Caco-2 (cell line): ENCODE measurements at regions not wholly inside any gene's neighbourhood (a gene's known extent, or its start where the extent isn't known, plus 50 kb on each side); places are given as distances from the start of the nearest gene placed in this dataset.

Experiments used
- BruUV-seq: library from RNA; stranded (reverse); fragments of 400-500 nt; replicated peaks from 2 replicates; lab custom pipeline; 2021; lab: Mats Ljungman, UMichigan
- CTCF ChIA-PET: fragments of 300-600 bp; sonication (Branson Sonifier 250); formaldehyde crosslinking; loops from one replicate; lab custom pipeline; 2022; ENCODE audit warnings: antibody characterized with exemption; lab: Charles Lee
- POLR2A ChIA-PET: fragments of 300-600 bp; sonication (Branson Sonifier 250); formaldehyde crosslinking; loops from one replicate; lab custom pipeline; 2022; ENCODE audit warnings: antibody characterized with exemption; lab: Charles Lee
- DNase-seq, 2 experiments: peaks; one replicate each; pipeline versions ENCODE4 v3.0.0 to v3.0.0-alpha.2; 2020 to 2022
- H3K27me3 ChIP-seq: replicated peaks from 2 replicates; pipeline ENCODE4 v1.6.0; 2011; ENCODE audit warnings: low read length; ENCODE audit not compliant: control insufficient read depth, insufficient read depth
- H3K36me3 ChIP-seq: 2 replicates; pipeline ENCODE4 v1.5.1; 2011; ENCODE audit warnings: low read length; ENCODE audit not compliant: control insufficient read depth, insufficient read depth
- H3K4me1 ChIP-seq: fragments of 250-450 bp; sonication (Bioruptor Pico); 2 replicates; pipeline ENCODE4 v1.5.1; 2020; ENCODE audit warnings: mild to moderate bottlenecking
- H3K4me3 ChIP-seq: 2 replicates; pipeline ENCODE4 v1.5.1; 2011; ENCODE audit warnings: low read depth, mild to moderate bottlenecking, control low read depth, low read length
- H3K9me3 ChIP-seq: fragments of 250-450 bp; sonication (Bioruptor Pico); 2 replicates; pipeline ENCODE4 v1.5.1; 2020; ENCODE audit warnings: mild to moderate bottlenecking, moderate library complexity
- H3K27ac Mint-ChIP-seq: one replicate; pipeline ENCODE4 v1.8.0; 2022; ENCODE audit warnings: mixed read lengths; ENCODE audit not compliant: unreplicated experiment
- H3K27me3 Mint-ChIP-seq: one replicate; pipeline ENCODE4 v1.8.0; 2022; ENCODE audit warnings: mixed read lengths; ENCODE audit not compliant: insufficient read depth, unreplicated experiment
- H3K36me3 Mint-ChIP-seq: one replicate; pipeline ENCODE4 v1.8.0; 2022; ENCODE audit warnings: mild to moderate bottlenecking, mixed read lengths; ENCODE audit not compliant: insufficient read depth, unreplicated experiment
- H3K4me1 Mint-ChIP-seq: one replicate; pipeline ENCODE4 v1.8.0; 2022; ENCODE audit warnings: low read depth, mixed read lengths; ENCODE audit not compliant: unreplicated experiment
- H3K4me3 Mint-ChIP-seq: one replicate; pipeline ENCODE4 v1.8.0; 2022; ENCODE audit warnings: mild to moderate bottlenecking, moderate library complexity, mixed read lengths; ENCODE audit not compliant: unreplicated experiment
- H3K9me3 Mint-ChIP-seq: one replicate; pipeline ENCODE4 v1.8.0; 2022; ENCODE audit warnings: mixed read lengths; ENCODE audit not compliant: unreplicated experiment
- intact Hi-C: fragments of 100-400 bp; cut with micrococcal nuclease; formaldehyde crosslinking; loops from one replicate; pipeline ENCODE4 v1.10.0; 2022; ENCODE audit not compliant: unreplicated experiment
- TF ChIP-seq, protein P1 (sequence below), 2 experiments: fragments of 200-600 bp in 1 of 2; IDR thresholded peaks; 1 replicate in 1 of 2; 2 replicates in 1 of 2; pipeline versions ENCODE4 v1.5.1 to v1.8.0; 2011 to 2022; ENCODE audit warnings: antibody characterized with exemption in 1 of 2, control low read depth in 1 of 2, inconsistent platforms in 1 of 2, low read depth in 1 of 2, low read length in 1 of 2, mild to moderate bottlenecking in 1 of 2, moderate library complexity in 1 of 2; ENCODE audit not compliant: insufficient read depth in 1 of 2, severe bottlenecking in 1 of 2, unreplicated experiment in 1 of 2

DNA sequence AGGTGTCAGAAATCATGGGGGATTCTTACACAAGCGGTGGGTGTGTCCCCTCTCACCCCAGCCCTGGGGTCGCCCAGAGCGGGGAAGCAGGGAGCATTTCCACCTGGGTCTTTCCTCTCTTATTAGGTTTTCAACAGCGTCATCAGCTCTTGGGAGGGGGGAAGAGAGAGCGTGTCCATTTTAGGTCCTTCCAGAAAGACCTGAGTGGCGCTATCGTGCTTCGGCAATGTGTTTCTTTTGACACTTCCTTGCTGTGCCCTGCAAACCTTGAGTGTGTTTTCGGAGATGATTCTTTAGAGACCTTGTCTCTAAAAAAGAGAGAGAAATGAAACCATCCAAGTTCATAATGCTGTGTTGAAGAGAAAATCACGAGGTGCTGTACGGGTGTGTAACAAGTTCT is 86.9 kb upstream of the PITRM1 start:
- Mint-ChIP-seq H3K27me3 (peaks cover 5% of the 10 kb centered on the region), H3K36me3 (no peaks in the 10 kb centered on the region), H3K27ac (no peak overlapping the region), H3K9me3 (no peaks in the 10 kb centered on the region), H3K4me1 (no peaks in the 10 kb centered on the region), H3K4me3 (no peak overlapping the region)
- ChIA-PET POLR2A (no interaction called here), CTCF (no interaction called here)
- DNase-seq: no peak
- Histone ChIP-seq H3K4me1 (no peaks in the 10 kb centered on the region), H3K27me3 (no peaks in the 10 kb centered on the region), H3K4me3 (no peak overlapping the region), H3K36me3 (no peaks in the 10 kb centered on the region), H3K9me3 (no peaks in the 10 kb centered on the region)
- TF ChIP-seq, protein P1, sequence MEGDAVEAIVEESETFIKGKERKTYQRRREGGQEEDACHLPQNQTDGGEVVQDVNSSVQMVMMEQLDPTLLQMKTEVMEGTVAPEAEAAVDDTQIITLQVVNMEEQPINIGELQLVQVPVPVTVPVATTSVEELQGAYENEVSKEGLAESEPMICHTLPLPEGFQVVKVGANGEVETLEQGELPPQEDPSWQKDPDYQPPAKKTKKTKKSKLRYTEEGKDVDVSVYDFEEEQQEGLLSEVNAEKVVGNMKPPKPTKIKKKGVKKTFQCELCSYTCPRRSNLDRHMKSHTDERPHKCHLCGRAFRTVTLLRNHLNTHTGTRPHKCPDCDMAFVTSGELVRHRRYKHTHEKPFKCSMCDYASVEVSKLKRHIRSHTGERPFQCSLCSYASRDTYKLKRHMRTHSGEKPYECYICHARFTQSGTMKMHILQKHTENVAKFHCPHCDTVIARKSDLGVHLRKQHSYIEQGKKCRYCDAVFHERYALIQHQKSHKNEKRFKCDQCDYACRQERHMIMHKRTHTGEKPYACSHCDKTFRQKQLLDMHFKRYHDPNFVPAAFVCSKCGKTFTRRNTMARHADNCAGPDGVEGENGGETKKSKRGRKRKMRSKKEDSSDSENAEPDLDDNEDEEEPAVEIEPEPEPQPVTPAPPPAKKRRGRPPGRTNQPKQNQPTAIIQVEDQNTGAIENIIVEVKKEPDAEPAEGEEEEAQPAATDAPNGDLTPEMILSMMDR (IDR thresholded peaks at IDR 0.05; ENCODE audit: insufficient read depth in 1 of 2, low read depth in 1 of 2, low read length in 1 of 2, severe bottlenecking in 1 of 2, unreplicated experiment in 1 of 2): no peak
- BruUV-seq: no TSS peak
- intact Hi-C loops: no loop called here

DNA sequence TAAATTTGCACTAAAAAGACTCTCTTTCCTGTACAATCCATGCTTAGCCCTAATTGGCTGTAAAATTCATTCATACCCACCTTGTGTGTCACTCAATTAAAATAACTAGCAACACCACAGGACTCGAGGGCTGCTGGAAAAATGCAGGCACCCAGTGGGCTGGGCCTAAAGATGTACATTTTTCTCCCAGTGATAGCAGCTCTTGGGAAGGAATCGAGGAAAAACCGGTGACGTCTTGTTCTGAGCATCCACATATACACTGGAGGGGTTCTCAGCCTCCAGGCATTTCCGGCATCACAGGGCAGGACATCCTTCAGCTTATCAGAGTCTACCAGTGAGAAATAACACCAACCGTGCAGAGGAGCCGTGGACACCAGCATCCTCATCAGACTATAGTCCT is 85.8 kb upstream of the PITRM1 start:
- no peak overlapping the region for H3K4me3 Mint-ChIP-seq
- TF ChIP-seq, protein P1 (IDR thresholded peaks at IDR 0.05; ENCODE audit: insufficient read depth in 1 of 2, low read depth in 1 of 2, low read length in 1 of 2, severe bottlenecking in 1 of 2, unreplicated experiment in 1 of 2): no peak
- peaks cover 9% of the 10 kb centered on the region for H3K27me3 Mint-ChIP-seq
- ChIA-PET POLR2A (no interaction called here), CTCF (no interaction called here)
- intact Hi-C loops: no loop called here
- no peak overlapping the region for H3K4me3 ChIP-seq
- H3K27ac Mint-ChIP-seq: no peak overlapping the region
- H3K27me3 ChIP-seq: no peaks in the 10 kb centered on the region
- no peaks in the 10 kb centered on the region for H3K4me1 Mint-ChIP-seq
- no peak for DNase-seq
- no peaks in the 10 kb centered on the region for H3K9me3 Mint-ChIP-seq
- BruUV-seq: no TSS peak
- no peaks in the 10 kb centered on the region for H3K9me3 ChIP-seq
- no peaks in the 10 kb centered on the region for H3K36me3 Mint-ChIP-seq
- no peaks in the 10 kb centered on the region for H3K4me1 ChIP-seq
- H3K36me3 ChIP-seq: no peaks in the 10 kb centered on the region

DNA sequence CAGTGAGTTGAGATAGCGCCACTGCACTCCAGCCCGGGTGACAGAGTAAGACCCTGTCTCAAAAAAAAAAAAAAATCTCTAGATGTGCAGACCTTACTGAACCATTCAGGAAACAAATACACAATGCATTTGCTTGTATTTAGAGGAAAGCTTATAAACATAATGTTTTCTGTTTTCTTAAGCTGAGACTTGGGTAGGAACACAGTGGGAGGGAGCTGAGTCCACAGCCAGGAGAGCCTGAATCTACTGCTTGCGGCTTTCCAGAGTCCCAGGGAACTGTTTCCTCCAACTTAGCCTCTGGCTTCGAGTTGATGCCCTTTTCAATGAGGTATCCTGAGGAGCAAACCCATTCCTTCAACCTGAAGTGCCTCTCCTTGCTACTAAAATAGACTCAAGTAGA is 83.0 kb upstream of the PITRM1 start:
- no peaks in the 10 kb centered on the region for H3K36me3 Mint-ChIP-seq
- Histone ChIP-seq H3K9me3 (0 out of 2 replicates have a peak, but pooled peaks cover 3% of the 10 kb centered on the region), H3K27me3 (no peaks in the 10 kb centered on the region), H3K4me1 (no peaks in the 10 kb centered on the region), H3K4me3 (no peak overlapping the region), H3K36me3 (no peaks in the 10 kb centered on the region)
- intact Hi-C loops: no loop called here
- H3K27me3 Mint-ChIP-seq: peaks cover 13% of the 10 kb centered on the region
- TF ChIP-seq, protein P1 (IDR thresholded peaks at IDR 0.05; ENCODE audit: insufficient read depth in 1 of 2, low read depth in 1 of 2, low read length in 1 of 2, severe bottlenecking in 1 of 2, unreplicated experiment in 1 of 2): no peak
- H3K4me3 Mint-ChIP-seq: no peak overlapping the region
- no peaks in the 10 kb centered on the region for H3K4me1 Mint-ChIP-seq
- DNase-seq: no peak
- ChIA-PET CTCF (interaction anchor here (0.7 kb wide), 1 partner anchor 175 kb away, joined by 5 read pairs; no protein-coding TSS in a partner anchor), POLR2A (no interaction called here)
- BruUV-seq: no TSS peak
- no peak overlapping the region for H3K27ac Mint-ChIP-seq
- no peaks in the 10 kb centered on the region for H3K9me3 Mint-ChIP-seq
